Type B pancreatic cell (in vitro differentiated cells): ENCODE measurements at regions not wholly inside any gene's neighbourhood (a gene's known extent, or its start where the extent isn't known, plus 50 kb on each side); places are given as distances from the start of the nearest gene placed in this dataset.

Experiments
- DNase-seq: peaks from one replicate; pipeline ENCODE4 v3.0.0; 2021; ENCODE audit warnings: mixed read lengths; ENCODE audit not compliant: unreplicated experiment; ENCODE audit errors: extremely low spot score
- H3K27ac Mint-ChIP-seq: 2 replicates; pipeline ENCODE4 v1.8.0; 2021; ENCODE audit warnings: mild to moderate bottlenecking, mixed read lengths
- H3K27me3 Mint-ChIP-seq: 2 replicates; pipeline ENCODE4 v1.8.0; 2021; ENCODE audit warnings: mixed read lengths
- H3K36me3 Mint-ChIP-seq: 2 replicates; pipeline ENCODE4 v1.8.0; 2021; ENCODE audit warnings: mixed read lengths
- H3K4me1 Mint-ChIP-seq: one replicate; pipeline ENCODE4 v1.8.0; 2021; ENCODE audit warnings: mixed read lengths; ENCODE audit not compliant: unreplicated experiment
- H3K4me3 Mint-ChIP-seq: 2 replicates; pipeline ENCODE4 v1.8.0; 2021; ENCODE audit warnings: mild to moderate bottlenecking, mixed read lengths
- H3K9me3 Mint-ChIP-seq: 2 replicates; pipeline ENCODE4 v1.8.0; 2021; ENCODE audit warnings: mixed read lengths
- CTCF ChIP-seq: fragments of 200-600 bp; sonication (generic); conservative IDR thresholded peaks from 2 replicates; pipeline ENCODE4 v1.5.0; 2021; ENCODE audit warnings: antibody characterized with exemption, mild to moderate bottlenecking

DNA sequence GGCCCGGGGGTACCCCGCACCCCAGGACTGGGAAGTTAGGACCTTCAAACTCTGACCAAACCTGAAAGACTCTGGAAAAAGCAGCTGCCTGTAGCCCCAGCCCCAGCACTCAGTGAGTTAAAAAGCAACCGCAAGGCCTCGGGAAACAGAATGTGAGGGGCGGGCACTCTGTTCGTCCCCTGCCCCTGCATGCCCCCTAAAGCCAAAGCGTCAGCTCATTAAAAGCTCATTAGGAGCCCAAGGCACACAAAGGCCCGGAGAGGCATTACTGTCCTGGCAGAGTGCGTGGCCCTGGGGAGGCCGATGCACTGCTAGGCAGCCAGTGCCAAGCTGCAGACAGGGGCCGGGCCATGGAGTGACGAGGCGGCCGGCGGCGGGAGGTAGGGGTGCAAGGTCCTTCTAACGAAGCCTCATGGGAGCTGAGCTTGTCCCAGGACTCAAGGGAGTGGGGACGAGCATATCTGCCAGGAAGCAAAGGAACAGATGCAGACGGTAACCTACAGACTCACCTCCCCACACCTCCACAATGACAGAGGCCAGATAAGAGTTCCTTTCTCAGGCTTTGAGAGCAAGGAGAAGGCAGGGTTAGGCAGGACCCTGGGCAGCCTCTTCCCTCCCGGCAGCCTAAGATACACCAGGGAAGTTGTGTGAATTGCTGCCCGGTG lies 116.8 kb downstream of the ENGASE start:
- peaks cover 93% of the 10 kb centered on the region for H3K27me3 Mint-ChIP-seq
- DNase-seq: no peak
- no peak overlapping the region for H3K27ac Mint-ChIP-seq
- TF ChIP-seq CTCF: no peak
- H3K4me1 Mint-ChIP-seq: no peaks in the 10 kb centered on the region
- no peaks in the 10 kb centered on the region for H3K9me3 Mint-ChIP-seq
- H3K4me3 Mint-ChIP-seq: no peak overlapping the region
- no peaks in the 10 kb centered on the region for H3K36me3 Mint-ChIP-seq

GRCh38 chr17:79189305-79189704 lies 114.7 kb downstream of the ENGASE start:
- Mint-ChIP-seq H3K4me1 (no peaks in the 10 kb centered on the region), H3K27ac (no peak overlapping the region), H3K4me3 (no peak overlapping the region), H3K36me3 (no peaks in the 10 kb centered on the region), H3K9me3 (no peaks in the 10 kb centered on the region), H3K27me3 (peaks cover 96% of the 10 kb centered on the region)
- no peak for DNase-seq
- no peak for TF ChIP-seq CTCF

DNA sequence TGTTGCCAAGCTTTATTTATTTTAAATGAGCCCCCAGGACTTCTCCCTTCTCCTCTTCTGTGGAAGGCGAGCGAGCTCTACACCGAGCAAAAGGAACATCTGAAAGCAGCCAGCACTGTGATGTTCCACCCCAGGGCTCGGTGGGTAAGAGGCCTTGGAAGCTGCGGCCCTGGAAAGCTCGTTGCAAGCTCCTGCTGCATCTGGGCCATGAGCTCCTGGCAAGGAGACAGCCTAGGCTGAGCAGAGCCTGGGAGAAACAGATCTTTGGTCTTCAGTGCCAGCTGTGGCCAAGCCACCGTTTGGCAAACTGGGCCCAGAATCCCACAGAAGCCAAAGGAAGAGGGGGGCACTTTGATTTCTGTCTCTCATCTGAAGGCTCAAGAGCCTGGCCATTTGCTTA lies 114.1 kb downstream of the ENGASE start:
- H3K36me3 Mint-ChIP-seq: no peaks in the 10 kb centered on the region

GRCh38 chr17:79188048-79188447 lies 113.4 kb downstream of the ENGASE start:
- Mint-ChIP-seq H3K36me3 (no peaks in the 10 kb centered on the region), H3K27me3 (peaks cover 97% of the 10 kb centered on the region), H3K4me1 (no peaks in the 10 kb centered on the region), H3K4me3 (no peak overlapping the region), H3K27ac (no peak overlapping the region), H3K9me3 (no peaks in the 10 kb centered on the region)
- DNase-seq: no peak
- peak; percentile 77 for TF ChIP-seq CTCF

More for the DNA sequence above, 114.1 kb downstream of the ENGASE start:
- no peaks in the 10 kb centered on the region for H3K9me3 Mint-ChIP-seq
- H3K27me3 Mint-ChIP-seq: peaks cover 98% of the 10 kb centered on the region
- H3K27ac Mint-ChIP-seq: no peak overlapping the region
- H3K4me3 Mint-ChIP-seq: no peak overlapping the region
- no peak for TF ChIP-seq CTCF
- DNase-seq: no peak
- H3K4me1 Mint-ChIP-seq: no peaks in the 10 kb centered on the region

DNA sequence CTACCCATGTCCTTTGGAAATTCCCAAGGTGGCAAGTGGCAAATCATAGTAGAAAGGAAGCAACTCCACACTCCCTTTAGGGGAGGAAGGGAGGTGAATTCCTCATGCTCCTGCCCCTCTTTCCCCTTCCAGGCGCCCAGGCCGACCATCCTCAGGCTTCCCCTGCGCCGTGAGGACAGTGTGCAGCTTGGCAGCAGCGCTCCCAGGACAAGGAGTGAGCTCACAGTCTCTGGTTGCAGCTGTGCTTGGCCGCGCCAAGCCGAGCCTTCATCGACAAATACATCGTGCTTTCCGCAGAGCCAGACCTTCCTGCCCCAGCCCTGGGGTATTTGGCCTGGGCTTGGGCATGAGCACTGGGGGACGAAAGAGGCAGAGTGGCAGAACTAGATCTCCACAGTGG lies 112.6 kb downstream of the ENGASE start:
- no peak for DNase-seq
- Mint-ChIP-seq H3K9me3 (no peaks in the 10 kb centered on the region), H3K36me3 (no peaks in the 10 kb centered on the region), H3K4me3 (no peak overlapping the region), H3K4me1 (no peaks in the 10 kb centered on the region), H3K27me3 (peaks cover 88% of the 10 kb centered on the region), H3K27ac (no peak overlapping the region)
- no peak for TF ChIP-seq CTCF

DNA sequence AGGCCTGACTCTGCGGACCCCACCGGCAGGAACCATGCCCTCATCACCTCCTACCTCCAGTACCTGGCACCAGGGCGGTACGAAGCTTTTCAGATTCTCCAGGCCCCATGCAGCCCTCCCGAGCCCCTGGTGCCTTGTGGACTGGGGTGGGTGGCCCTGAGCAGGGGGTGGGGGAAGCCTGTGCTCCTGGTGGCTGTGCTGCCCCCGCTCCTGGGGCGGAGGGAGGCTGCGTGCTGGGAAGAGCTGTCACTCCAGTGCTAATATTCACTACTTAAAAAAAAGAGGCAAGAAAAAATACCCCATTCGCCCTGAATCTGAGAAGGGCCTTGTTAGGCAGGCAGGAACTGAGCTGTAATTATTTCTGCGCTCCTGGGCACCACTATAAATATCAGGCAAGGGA lies 111.8 kb downstream of the ENGASE start:
- Mint-ChIP-seq H3K27ac (no peak overlapping the region), H3K36me3 (no peaks in the 10 kb centered on the region), H3K4me1 (no peaks in the 10 kb centered on the region), H3K4me3 (no peak overlapping the region), H3K9me3 (no peaks in the 10 kb centered on the region), H3K27me3 (peaks cover 88% of the 10 kb centered on the region)
- no peak for TF ChIP-seq CTCF
- no peak for DNase-seq
